Thyroid gland (tissue), 4 donors: ENCODE measurements at regions not wholly inside any gene's neighbourhood (a gene's known extent, or its start where the extent isn't known, plus 50 kb on each side); places are given as distances from the start of the nearest gene placed in this dataset.

Source experiments
- POLR2A ChIP-seq, 2 donors: fragments of 450-650 bp; IDR thresholded peaks; one replicate each; pipeline ENCODE4 v1.6.1; 2017; ENCODE audit warnings: antibody characterized with exemption in 2 of 2, mild to moderate bottlenecking in 2 of 2, moderate library complexity in 1 of 2
- TF ChIP-seq, protein P1 (sequence below), 6 experiments: fragments of 200-600 bp in 3 of 6; fragments of 450-650 bp in 3 of 6; sonication (generic) in 3 of 6; IDR thresholded peaks; one replicate each; pipeline ENCODE4 v1.5.1; 2016 to 2019; ENCODE audit warnings: antibody characterized with exemption in 6 of 6, mild to moderate bottlenecking in 2 of 6, inconsistent platforms in 1 of 6, moderate library complexity in 1 of 6

DNA sequence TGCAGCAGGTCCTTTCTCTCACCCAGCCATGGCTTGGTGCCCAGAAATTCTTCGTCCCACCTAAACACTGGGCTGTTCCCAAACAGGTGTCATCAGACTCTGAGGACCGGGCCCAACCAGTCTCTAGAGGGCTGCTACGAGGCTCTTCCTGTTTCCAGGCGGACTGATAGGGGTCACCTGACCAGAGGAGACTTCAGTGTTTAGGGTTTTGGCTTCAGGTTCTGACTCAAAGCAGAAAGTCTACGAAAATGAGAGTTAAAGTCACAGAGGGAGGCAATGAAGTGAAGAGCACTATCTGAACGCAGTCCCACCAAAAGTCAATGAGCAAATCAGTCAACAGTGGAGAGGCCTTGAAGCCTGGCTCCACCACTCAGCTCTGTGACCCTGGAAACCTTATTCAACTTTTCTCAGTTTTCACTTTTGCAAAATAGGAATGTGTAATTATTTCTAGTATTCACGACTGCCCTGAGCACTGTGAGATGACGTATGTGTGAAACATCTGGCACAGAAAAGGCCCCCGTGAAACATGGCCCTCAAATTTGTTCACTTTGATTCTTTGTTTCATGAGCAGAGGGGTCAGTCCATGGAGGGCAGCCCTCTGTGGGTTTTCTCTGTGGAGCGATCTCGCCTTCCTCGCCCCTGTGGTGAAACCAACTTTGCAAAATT, 189.9 kb upstream of the PDE1C start:
- TF ChIP-seq, protein P1, sequence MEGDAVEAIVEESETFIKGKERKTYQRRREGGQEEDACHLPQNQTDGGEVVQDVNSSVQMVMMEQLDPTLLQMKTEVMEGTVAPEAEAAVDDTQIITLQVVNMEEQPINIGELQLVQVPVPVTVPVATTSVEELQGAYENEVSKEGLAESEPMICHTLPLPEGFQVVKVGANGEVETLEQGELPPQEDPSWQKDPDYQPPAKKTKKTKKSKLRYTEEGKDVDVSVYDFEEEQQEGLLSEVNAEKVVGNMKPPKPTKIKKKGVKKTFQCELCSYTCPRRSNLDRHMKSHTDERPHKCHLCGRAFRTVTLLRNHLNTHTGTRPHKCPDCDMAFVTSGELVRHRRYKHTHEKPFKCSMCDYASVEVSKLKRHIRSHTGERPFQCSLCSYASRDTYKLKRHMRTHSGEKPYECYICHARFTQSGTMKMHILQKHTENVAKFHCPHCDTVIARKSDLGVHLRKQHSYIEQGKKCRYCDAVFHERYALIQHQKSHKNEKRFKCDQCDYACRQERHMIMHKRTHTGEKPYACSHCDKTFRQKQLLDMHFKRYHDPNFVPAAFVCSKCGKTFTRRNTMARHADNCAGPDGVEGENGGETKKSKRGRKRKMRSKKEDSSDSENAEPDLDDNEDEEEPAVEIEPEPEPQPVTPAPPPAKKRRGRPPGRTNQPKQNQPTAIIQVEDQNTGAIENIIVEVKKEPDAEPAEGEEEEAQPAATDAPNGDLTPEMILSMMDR (IDR thresholded peaks at IDR 0.05): no peak
- no peak for TF ChIP-seq POLR2A (IDR thresholded peaks at IDR 0.05)
